ENCODE measurements at regions not wholly inside any gene's neighbourhood (a gene's known extent, or its start where the extent isn't known, plus 50 kb on each side); places are given as distances from the start of the nearest gene placed in this dataset.

DNA sequence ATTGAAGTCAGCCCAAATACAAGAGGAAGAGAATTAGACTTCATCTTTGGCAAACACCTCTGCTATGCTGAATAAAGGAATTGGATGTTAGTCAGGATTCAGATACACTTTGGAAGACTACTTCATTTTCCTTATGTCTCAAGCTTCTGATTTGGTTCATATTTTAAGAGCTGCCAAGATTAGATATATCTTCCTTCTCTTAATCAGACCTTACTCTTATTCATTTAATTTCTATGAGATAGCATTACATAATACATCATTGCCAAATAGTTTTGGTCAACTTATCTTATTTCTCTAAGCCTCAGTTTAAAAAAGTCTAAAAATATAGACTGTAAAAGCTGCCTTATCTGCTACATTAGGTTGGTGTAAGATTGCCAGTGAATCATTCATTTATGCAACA lies 330.6 kb upstream of the NAV3 start:
- H2BK15ac ChIP-seq (ENCODE audit: low read depth, low read length) = no peak overlapping the region
- H3K9me3 ChIP-seq (ENCODE audit: control insufficient read depth, insufficient read depth, low read length) = no peaks in the 10 kb centered on the region
- H3K4me1 ChIP-seq (ENCODE audit: control insufficient read depth, insufficient read depth, low read length) = no peaks in the 10 kb centered on the region
- no peaks in the 10 kb centered on the region for H4K20me1 ChIP-seq (ENCODE audit: insufficient read depth, low read length)
- no peaks in the 10 kb centered on the region for H3K27me3 ChIP-seq (ENCODE audit: control insufficient read depth, insufficient read depth, low read length)
- no peak overlapping the region for H2AK9ac ChIP-seq (replicated peaks; ENCODE audit: low read depth, low read length, poor library complexity)
- intact Hi-C loops (cut with micrococcal nuclease) (no loop called here), dilution Hi-C loops (cut with HindIII; ENCODE audit: low sequenced_read_pairs, unreplicated experiment) (no loop called here), in situ Hi-C loops (cut with MboI; ENCODE audit: low sequenced_read_pairs) (no loop called here)
- no peak overlapping the region for H2BK20ac ChIP-seq (ENCODE audit: low read depth, low read length)
- no peak overlapping the region for H3K9ac ChIP-seq (ENCODE audit: low read depth, low read length)
- no peak overlapping the region for H3K23ac ChIP-seq (ENCODE audit: low read depth, low read length)
- H4K5ac ChIP-seq (ENCODE audit: low read depth, low read length) = no peak overlapping the region
- H3K27ac ChIP-seq (ENCODE audit: insufficient read depth, low read length) = no peak overlapping the region
- H3K56ac ChIP-seq (ENCODE audit: extremely low read depth, insufficient read depth, low read length) = no peak overlapping the region
- H2BK5ac ChIP-seq (ENCODE audit: low read depth, low read length, poor library complexity, severe bottlenecking) = no peak overlapping the region
- ChIA-PET POLR2A (ENCODE audit: unreplicated experiment) (no interaction called here), CTCF (no interaction called here)
- no peak overlapping the region for H2AK5ac ChIP-seq (ENCODE audit: low read depth, low read length)
- no peak overlapping the region for H4K91ac ChIP-seq (ENCODE audit: insufficient read depth, low read depth, low read length)
- DNase-seq (no peak), ATAC-seq (ENCODE audit: low read depth) (no peak)
- H3K18ac ChIP-seq (ENCODE audit: low read depth, low read length) = no peak overlapping the region
- H3K9me1 ChIP-seq (ENCODE audit: insufficient read depth, low read length) = no peaks in the 10 kb centered on the region
- no peaks in the 10 kb centered on the region for H3K36me3 ChIP-seq (ENCODE audit: control insufficient read depth, insufficient read depth, low read length)
- no peak for TF ChIP-seq CHD1 (IDR thresholded peaks at IDR 0.05; ENCODE audit: low read depth, low read length)
- TF ChIP-seq RFX5 (IDR thresholded peaks at IDR 0.05; ENCODE audit: low read depth, low read length) = no peak
- TF ChIP-seq FOS (IDR thresholded peaks at IDR 0.05; ENCODE audit: low read depth, low read length) = no peak
- TF ChIP-seq, protein P1, sequence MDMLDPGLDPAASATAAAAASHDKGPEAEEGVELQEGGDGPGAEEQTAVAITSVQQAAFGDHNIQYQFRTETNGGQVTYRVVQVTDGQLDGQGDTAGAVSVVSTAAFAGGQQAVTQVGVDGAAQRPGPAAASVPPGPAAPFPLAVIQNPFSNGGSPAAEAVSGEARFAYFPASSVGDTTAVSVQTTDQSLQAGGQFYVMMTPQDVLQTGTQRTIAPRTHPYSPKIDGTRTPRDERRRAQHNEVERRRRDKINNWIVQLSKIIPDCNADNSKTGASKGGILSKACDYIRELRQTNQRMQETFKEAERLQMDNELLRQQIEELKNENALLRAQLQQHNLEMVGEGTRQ (IDR thresholded peaks at IDR 0.05; ENCODE audit: low read depth, low read length) = no peak
- TF ChIP-seq RAD21 (IDR thresholded peaks at IDR 0.05; ENCODE audit: low read length) = no peak
- no peak for TF ChIP-seq CEBPB (IDR thresholded peaks at IDR 0.05; ENCODE audit: low read depth, low read length)
- TF ChIP-seq MAFK (IDR thresholded peaks at IDR 0.05; ENCODE audit: low read depth, low read length) = no peak
- TF ChIP-seq, protein P2, sequence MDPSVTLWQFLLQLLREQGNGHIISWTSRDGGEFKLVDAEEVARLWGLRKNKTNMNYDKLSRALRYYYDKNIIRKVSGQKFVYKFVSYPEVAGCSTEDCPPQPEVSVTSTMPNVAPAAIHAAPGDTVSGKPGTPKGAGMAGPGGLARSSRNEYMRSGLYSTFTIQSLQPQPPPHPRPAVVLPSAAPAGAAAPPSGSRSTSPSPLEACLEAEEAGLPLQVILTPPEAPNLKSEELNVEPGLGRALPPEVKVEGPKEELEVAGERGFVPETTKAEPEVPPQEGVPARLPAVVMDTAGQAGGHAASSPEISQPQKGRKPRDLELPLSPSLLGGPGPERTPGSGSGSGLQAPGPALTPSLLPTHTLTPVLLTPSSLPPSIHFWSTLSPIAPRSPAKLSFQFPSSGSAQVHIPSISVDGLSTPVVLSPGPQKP (IDR thresholded peaks at IDR 0.05; ENCODE audit: borderline replicate concordance, low read depth, low read length) = no peak
- TF ChIP-seq, protein P3, sequence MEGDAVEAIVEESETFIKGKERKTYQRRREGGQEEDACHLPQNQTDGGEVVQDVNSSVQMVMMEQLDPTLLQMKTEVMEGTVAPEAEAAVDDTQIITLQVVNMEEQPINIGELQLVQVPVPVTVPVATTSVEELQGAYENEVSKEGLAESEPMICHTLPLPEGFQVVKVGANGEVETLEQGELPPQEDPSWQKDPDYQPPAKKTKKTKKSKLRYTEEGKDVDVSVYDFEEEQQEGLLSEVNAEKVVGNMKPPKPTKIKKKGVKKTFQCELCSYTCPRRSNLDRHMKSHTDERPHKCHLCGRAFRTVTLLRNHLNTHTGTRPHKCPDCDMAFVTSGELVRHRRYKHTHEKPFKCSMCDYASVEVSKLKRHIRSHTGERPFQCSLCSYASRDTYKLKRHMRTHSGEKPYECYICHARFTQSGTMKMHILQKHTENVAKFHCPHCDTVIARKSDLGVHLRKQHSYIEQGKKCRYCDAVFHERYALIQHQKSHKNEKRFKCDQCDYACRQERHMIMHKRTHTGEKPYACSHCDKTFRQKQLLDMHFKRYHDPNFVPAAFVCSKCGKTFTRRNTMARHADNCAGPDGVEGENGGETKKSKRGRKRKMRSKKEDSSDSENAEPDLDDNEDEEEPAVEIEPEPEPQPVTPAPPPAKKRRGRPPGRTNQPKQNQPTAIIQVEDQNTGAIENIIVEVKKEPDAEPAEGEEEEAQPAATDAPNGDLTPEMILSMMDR (conservative IDR thresholded peaks at IDR 0.05; ENCODE audit: low read depth, low read length) = no peak
- no peak for TF ChIP-seq MXI1 (IDR thresholded peaks at IDR 0.05; ENCODE audit: borderline replicate concordance, low read depth, low read length)
- TF ChIP-seq BHLHE40 (IDR thresholded peaks at IDR 0.05; ENCODE audit: low read depth, low read length) = no peak
- TF ChIP-seq NFE2L2 (IDR thresholded peaks at IDR 0.05; ENCODE audit: low read depth, low read length) = no peak
- TF ChIP-seq MAZ (IDR thresholded peaks at IDR 0.05; ENCODE audit: borderline replicate concordance, low read depth, low read length) = no peak
- no peak for TF ChIP-seq SMC3 (IDR thresholded peaks at IDR 0.05; ENCODE audit: low read depth, low read length)
- no peak for TF ChIP-seq POLR2A (IDR thresholded peaks at IDR 0.05; ENCODE audit: low read depth, low read length)
- TF ChIP-seq RCOR1 (IDR thresholded peaks at IDR 0.05; ENCODE audit: insufficient replicate concordance, low read length) = no peak
- H3K4me3 ChIP-seq (ENCODE audit: insufficient read depth, low read depth, low read length) = no peak overlapping the region
- BruUV-seq (replicated peaks) = no TSS peak
- no peak overlapping the region for H3K14ac ChIP-seq (replicated peaks; ENCODE audit: low read depth, low read length)
- H3K79me1 ChIP-seq (ENCODE audit: low read depth in 1 of 2, low read length in 2 of 2) = no peaks in the 10 kb centered on the region
- H4K8ac ChIP-seq (ENCODE audit: low read depth in 2 of 2, low read length in 2 of 2) = no peak overlapping the region
- no peak overlapping the region for H2AFZ ChIP-seq (replicated peaks; ENCODE audit: low read length, poor library complexity)
- no peak overlapping the region for H2BK120ac ChIP-seq (ENCODE audit: low read depth, low read length)
- H3K4ac ChIP-seq (ENCODE audit: low read depth, low read length) = no peak overlapping the region
- H3K4me2 ChIP-seq (ENCODE audit: low read depth, low read length) = no peak overlapping the region

Measured in IMR-90 (cell line).